Breast epithelium (tissue), 4 donors: ENCODE measurements at regions not wholly inside any gene's neighbourhood (a gene's known extent, or its start where the extent isn't known, plus 50 kb on each side); places are given as distances from the start of the nearest gene placed in this dataset.

Experiments
- DNase-seq, 2 donors: peaks; one replicate each; pipeline ENCODE4 v3.0.0-alpha.2; 2019; ENCODE audit warnings: low spot score in 2 of 2
- H3K27ac ChIP-seq, 2 donors: fragments of 200-600 bp; sonication (generic) in 1 of 2; one replicate each; pipeline ENCODE4 v1.5.1; 2016 to 2019; ENCODE audit warnings: mild to moderate bottlenecking in 1 of 2
- H3K27me3 ChIP-seq, 2 donors: fragments of 200-600 bp; sonication (generic) in 1 of 2; one replicate each; pipeline versions ENCODE4 v1.5.1 to v1.6.0; 2017 to 2019; ENCODE audit warnings: control low read depth in 1 of 2, mild to moderate bottlenecking in 1 of 2
- H3K36me3 ChIP-seq: fragments of 200-600 bp; one replicate; pipeline ENCODE4 v1.5.1; 2019
- H3K4me1 ChIP-seq, 2 donors: fragments of 200-600 bp; sonication (generic); one replicate each; pipeline ENCODE4 v1.5.1; 2016 to 2019; ENCODE audit warnings: control low read depth in 1 of 2
- H3K4me3 ChIP-seq, 3 donors: fragments of 200-600 bp; sonication (generic); 1 replicate in 2 of 3; 2 replicates in 1 of 3; pipeline ENCODE4 v1.5.1; 2016 to 2019; ENCODE audit warnings: mild to moderate bottlenecking in 3 of 3, moderate library complexity in 2 of 3
- H3K9me3 ChIP-seq, 2 donors: fragments of 200-600 bp; sonication (generic) in 1 of 2; one replicate each; pipeline ENCODE4 v1.5.1; 2016 to 2019; ENCODE audit warnings: control low read depth in 1 of 2
- POLR2A ChIP-seq: fragments of 450-650 bp; IDR thresholded peaks from one replicate; pipeline ENCODE4 v1.6.1; 2016; ENCODE audit warnings: antibody characterized with exemption, mild to moderate bottlenecking, moderate library complexity
- POLR2AphosphoS5 ChIP-seq, 3 donors: sonication (generic); formaldehyde crosslinking; IDR thresholded peaks; one replicate each; pipeline ENCODE4 v1.6.1; 2017; ENCODE audit warnings: antibody characterized with exemption in 3 of 3
- intact Hi-C: fragments of 100-400 bp; cut with DNase I; formaldehyde crosslinking; loops from one replicate; pipeline ENCODE4 v1.15.1; 2023; ENCODE audit warnings: low total_unique reads
- TF ChIP-seq, protein P1 (sequence below), 3 donors: fragments of 450-650 bp; IDR thresholded peaks; one replicate each; pipeline ENCODE4 v1.5.1; 2016 to 2017; ENCODE audit warnings: antibody characterized with exemption in 3 of 3, mild to moderate bottlenecking in 3 of 3, moderate library complexity in 3 of 3

GRCh38 chr12:97347956-97348355 lies 114.6 kb upstream of the RMST start:
- no peak for DNase-seq
- no peaks in the 10 kb centered on the region for H3K4me1 ChIP-seq
- H3K9me3 ChIP-seq = no peaks in the 10 kb centered on the region
- no peaks in the 10 kb centered on the region for H3K36me3 ChIP-seq
- H3K4me3 ChIP-seq = no peak overlapping the region
- intact Hi-C loops = no loop called here
- no peak overlapping the region for H3K27ac ChIP-seq
- TF ChIP-seq, protein P1, sequence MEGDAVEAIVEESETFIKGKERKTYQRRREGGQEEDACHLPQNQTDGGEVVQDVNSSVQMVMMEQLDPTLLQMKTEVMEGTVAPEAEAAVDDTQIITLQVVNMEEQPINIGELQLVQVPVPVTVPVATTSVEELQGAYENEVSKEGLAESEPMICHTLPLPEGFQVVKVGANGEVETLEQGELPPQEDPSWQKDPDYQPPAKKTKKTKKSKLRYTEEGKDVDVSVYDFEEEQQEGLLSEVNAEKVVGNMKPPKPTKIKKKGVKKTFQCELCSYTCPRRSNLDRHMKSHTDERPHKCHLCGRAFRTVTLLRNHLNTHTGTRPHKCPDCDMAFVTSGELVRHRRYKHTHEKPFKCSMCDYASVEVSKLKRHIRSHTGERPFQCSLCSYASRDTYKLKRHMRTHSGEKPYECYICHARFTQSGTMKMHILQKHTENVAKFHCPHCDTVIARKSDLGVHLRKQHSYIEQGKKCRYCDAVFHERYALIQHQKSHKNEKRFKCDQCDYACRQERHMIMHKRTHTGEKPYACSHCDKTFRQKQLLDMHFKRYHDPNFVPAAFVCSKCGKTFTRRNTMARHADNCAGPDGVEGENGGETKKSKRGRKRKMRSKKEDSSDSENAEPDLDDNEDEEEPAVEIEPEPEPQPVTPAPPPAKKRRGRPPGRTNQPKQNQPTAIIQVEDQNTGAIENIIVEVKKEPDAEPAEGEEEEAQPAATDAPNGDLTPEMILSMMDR (IDR thresholded peaks at IDR 0.05) = no peak
- TF ChIP-seq POLR2A (no peak), POLR2AphosphoS5 (IDR thresholded peaks at IDR 0.05) (no peak)
- H3K27me3 ChIP-seq = no peaks in the 10 kb centered on the region

DNA sequence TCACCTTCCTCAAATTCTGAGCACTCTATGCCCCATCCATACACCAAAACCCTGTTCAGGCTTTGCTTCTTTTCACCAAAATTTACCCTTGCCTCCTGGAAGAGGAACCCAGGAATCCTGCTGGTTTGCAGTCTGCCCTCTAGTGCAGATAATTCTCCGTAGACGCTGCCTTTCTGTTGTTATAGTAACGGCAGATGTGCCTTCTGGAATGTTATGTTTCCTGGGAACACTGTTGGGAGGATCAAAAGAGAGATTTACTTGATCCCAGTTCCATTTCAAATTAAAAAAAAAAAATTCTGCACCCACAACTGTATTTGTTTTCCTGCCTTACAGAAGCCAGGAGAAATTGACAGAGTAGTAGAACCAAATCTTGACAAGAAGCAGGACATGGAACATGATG lies 104.2 kb upstream of the RMST start:
- TF ChIP-seq POLR2AphosphoS5 (IDR thresholded peaks at IDR 0.05) = no peak
- no peak for TF ChIP-seq POLR2A
- TF ChIP-seq, protein P1 (IDR thresholded peaks at IDR 0.05) = no peak
- no peak for DNase-seq
- no peaks in the 10 kb centered on the region for H3K4me1 ChIP-seq
- no peak overlapping the region for H3K27ac ChIP-seq
- H3K4me3 ChIP-seq = no peak overlapping the region
- H3K36me3 ChIP-seq = no peaks in the 10 kb centered on the region
- no peaks in the 10 kb centered on the region for H3K27me3 ChIP-seq
- no peaks in the 10 kb centered on the region for H3K9me3 ChIP-seq
- intact Hi-C loops = no loop called here

GRCh38 chr12:97359021-97359690 lies 103.4 kb upstream of the RMST start:
- no peak overlapping the region for H3K27ac ChIP-seq
- TF ChIP-seq POLR2A (no peak), POLR2AphosphoS5 (IDR thresholded peaks at IDR 0.05) (no peak)
- TF ChIP-seq, protein P1 (IDR thresholded peaks at IDR 0.05) = no peak
- no peaks in the 10 kb centered on the region for H3K4me1 ChIP-seq
- intact Hi-C loops = no loop called here
- no peaks in the 10 kb centered on the region for H3K9me3 ChIP-seq
- no peaks in the 10 kb centered on the region for H3K36me3 ChIP-seq
- H3K27me3 ChIP-seq = no peaks in the 10 kb centered on the region
- no peak overlapping the region for H3K4me3 ChIP-seq
- no peak for DNase-seq

DNA sequence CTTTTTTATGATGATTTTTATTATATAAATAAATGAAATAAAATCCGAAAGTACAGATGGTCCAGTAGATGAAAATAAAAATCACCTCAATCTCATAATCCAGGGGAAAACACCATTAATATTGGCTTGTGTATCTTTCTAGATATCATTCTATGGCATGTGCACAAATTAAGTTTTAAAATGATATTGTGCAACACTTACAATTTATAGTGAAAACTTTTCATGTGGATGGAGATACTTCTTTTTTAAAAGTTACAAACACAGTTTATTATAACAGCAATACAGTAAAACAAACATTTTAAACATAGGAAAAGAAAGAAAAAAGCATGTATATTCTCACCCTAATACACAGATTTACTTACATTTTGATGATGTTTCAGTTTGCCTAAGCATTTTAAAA lies 98.9 kb upstream of the RMST start:
- Histone ChIP-seq H3K4me1 (no peaks in the 10 kb centered on the region), H3K9me3 (no peaks in the 10 kb centered on the region), H3K4me3 (no peak overlapping the region), H3K27ac (no peak overlapping the region), H3K27me3 (no peaks in the 10 kb centered on the region), H3K36me3 (no peaks in the 10 kb centered on the region)
- TF ChIP-seq POLR2A (no peak), POLR2AphosphoS5 (IDR thresholded peaks at IDR 0.05) (no peak)
- TF ChIP-seq, protein P1 (IDR thresholded peaks at IDR 0.05) = no peak
- no peak for DNase-seq
- intact Hi-C loops = loop anchor here (10.0 kb wide), 1 partner anchor 1569 kb away; the partner anchor contains the start of gene NTN4

GRCh38 chr12:97368462-97369163 lies 94.0 kb upstream of the RMST start:
- intact Hi-C loops = loop anchor here (10.0 kb wide), 1 partner anchor 1574 kb away; the partner anchor contains the start of gene NTN4
- no peak for DNase-seq
- TF ChIP-seq, protein P1 (IDR thresholded peaks at IDR 0.05) = no peak
- TF ChIP-seq POLR2AphosphoS5 (IDR thresholded peaks at IDR 0.05) (no peak), POLR2A (no peak)
- Histone ChIP-seq H3K4me3 (no peak overlapping the region), H3K4me1 (no peaks in the 10 kb centered on the region), H3K27ac (no peak overlapping the region), H3K36me3 (no peaks in the 10 kb centered on the region), H3K27me3 (no peaks in the 10 kb centered on the region), H3K9me3 (no peaks in the 10 kb centered on the region)
